ENCODE measurements at regions not wholly inside any gene's neighbourhood (a gene's known extent, or its start where the extent isn't known, plus 50 kb on each side); places are given as distances from the start of the nearest gene placed in this dataset.
A peak's percentile ranks its signal among the peaks of the same experiment; 100 is the strongest.

GRCh38 chr14:61602003-61602732 is 93.1 kb upstream of the HIF1A start:
- H3K4me3 ChIP-seq (ENCODE audit: low read depth, low read length), result no peak overlapping the region
- no peaks in the 10 kb centered on the region for H3K36me3 ChIP-seq
- no peaks in the 10 kb centered on the region for H3K27me3 ChIP-seq
- DNase-seq, result no peak
- TF ChIP-seq, protein P1, sequence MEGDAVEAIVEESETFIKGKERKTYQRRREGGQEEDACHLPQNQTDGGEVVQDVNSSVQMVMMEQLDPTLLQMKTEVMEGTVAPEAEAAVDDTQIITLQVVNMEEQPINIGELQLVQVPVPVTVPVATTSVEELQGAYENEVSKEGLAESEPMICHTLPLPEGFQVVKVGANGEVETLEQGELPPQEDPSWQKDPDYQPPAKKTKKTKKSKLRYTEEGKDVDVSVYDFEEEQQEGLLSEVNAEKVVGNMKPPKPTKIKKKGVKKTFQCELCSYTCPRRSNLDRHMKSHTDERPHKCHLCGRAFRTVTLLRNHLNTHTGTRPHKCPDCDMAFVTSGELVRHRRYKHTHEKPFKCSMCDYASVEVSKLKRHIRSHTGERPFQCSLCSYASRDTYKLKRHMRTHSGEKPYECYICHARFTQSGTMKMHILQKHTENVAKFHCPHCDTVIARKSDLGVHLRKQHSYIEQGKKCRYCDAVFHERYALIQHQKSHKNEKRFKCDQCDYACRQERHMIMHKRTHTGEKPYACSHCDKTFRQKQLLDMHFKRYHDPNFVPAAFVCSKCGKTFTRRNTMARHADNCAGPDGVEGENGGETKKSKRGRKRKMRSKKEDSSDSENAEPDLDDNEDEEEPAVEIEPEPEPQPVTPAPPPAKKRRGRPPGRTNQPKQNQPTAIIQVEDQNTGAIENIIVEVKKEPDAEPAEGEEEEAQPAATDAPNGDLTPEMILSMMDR (IDR thresholded peaks at IDR 0.05; ENCODE audit: low read depth, low read length), result no peak
- H3K4me1 ChIP-seq, result peaks cover 36% of the 10 kb centered on the region
- H3K9me3 ChIP-seq, result no peaks in the 10 kb centered on the region

- Histone ChIP-seq H3K27me3 (no peaks in the 10 kb centered on the region), H3K4me1 (peaks cover 39% of the 10 kb centered on the region), H3K4me3 (ENCODE audit: low read depth, low read length) (no peak overlapping the region), H3K36me3 (no peaks in the 10 kb centered on the region), H3K9me3 (no peaks in the 10 kb centered on the region)
- TF ChIP-seq, protein P1 (IDR thresholded peaks at IDR 0.05; ENCODE audit: low read depth, low read length), result no peak
- no peak for DNase-seq
Observed at GRCh38 chr14:61602733-61603077, 92.6 kb upstream of the HIF1A start.

GRCh38 chr14:61603736-61604135 is 91.6 kb upstream of the HIF1A start:
- DNase-seq, result no peak
- no peaks in the 10 kb centered on the region for H3K36me3 ChIP-seq
- no peak overlapping the region for H3K4me3 ChIP-seq (ENCODE audit: low read depth, low read length)
- TF ChIP-seq, protein P1 (IDR thresholded peaks at IDR 0.05; ENCODE audit: low read depth, low read length), result no peak
- peaks cover 45% of the 10 kb centered on the region for H3K4me1 ChIP-seq
- H3K9me3 ChIP-seq, result no peaks in the 10 kb centered on the region
- no peaks in the 10 kb centered on the region for H3K27me3 ChIP-seq

GRCh38 chr14:61607570-61608244 is 87.6 kb upstream of the HIF1A start:
- H3K4me1 ChIP-seq, result peaks cover 32% of the 10 kb centered on the region
- TF ChIP-seq, protein P1 (IDR thresholded peaks at IDR 0.05; ENCODE audit: low read depth, low read length), result peak; percentile 72

DNA sequence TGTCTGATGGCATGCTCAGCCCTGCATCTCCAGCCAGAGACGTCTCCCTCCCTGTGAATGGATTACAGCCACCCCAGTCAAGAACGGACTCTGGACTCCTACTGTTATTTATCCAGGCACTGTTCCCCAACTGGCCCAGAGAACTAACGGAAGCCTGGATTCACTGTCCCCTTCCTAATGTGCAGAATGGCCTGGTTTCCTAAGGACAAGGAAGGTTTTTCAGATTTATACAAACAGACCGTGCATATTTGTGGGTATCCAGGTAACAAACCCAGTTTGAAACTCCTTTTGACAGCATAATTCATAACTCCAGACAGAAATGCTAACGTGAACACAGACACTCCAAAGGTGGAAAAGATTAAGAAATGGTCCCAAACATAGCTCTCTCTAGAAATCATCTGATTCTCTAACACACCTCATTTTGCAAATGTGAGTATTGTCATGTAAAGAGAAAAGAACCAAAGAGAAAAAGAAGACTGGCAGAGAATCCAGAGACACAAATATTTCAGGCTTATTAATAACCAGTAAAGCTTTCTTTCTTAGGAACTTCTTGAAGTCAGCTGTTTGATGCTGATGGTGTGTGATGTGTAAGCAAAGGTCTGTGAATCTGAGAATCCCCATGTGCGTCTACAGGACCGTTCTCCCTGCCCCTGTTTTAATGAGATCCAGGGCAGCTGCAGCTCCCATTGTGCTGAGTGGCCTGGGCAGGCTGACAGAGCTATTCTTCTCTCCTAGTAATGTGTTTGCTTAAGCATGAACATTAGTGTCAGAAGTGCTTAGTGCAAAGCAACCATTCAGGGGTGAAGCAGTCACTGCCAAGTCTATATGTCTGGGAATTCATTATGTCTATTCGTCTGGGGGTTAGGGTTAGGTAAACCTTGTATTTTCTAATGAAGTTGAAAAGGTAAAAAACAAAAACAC is 86.8 kb upstream of the HIF1A start:
- peaks cover 28% of the 10 kb centered on the region for H3K4me1 ChIP-seq
- peak; percentile 57 for DNase-seq
- no peaks in the 10 kb centered on the region for H3K36me3 ChIP-seq
- no peaks in the 10 kb centered on the region for H3K9me3 ChIP-seq
- no peak overlapping the region for H3K4me3 ChIP-seq (ENCODE audit: low read depth, low read length)
- TF ChIP-seq, protein P1 (IDR thresholded peaks at IDR 0.05; ENCODE audit: low read depth, low read length), result no peak
- no peaks in the 10 kb centered on the region for H3K27me3 ChIP-seq

More at GRCh38 chr14:61607570-61608244, 87.6 kb upstream of the HIF1A start:
- no peak overlapping the region for H3K4me3 ChIP-seq (ENCODE audit: low read depth, low read length)
- H3K36me3 ChIP-seq, result no peaks in the 10 kb centered on the region
- H3K9me3 ChIP-seq, result no peaks in the 10 kb centered on the region
- H3K27me3 ChIP-seq, result no peaks in the 10 kb centered on the region
- peak; percentile 86 for DNase-seq

All from BE2C (cell line).